Memory B cell (primary cell): ENCODE measurements at regions not wholly inside any gene's neighbourhood (a gene's known extent, or its start where the extent isn't known, plus 50 kb on each side); places are given as distances from the start of the nearest gene placed in this dataset.
"Not testable (repeated sequence)": the region's sequence is repeated elsewhere in the genome, so short reads cannot be mapped to it uniquely, and the experiment has no call there.

Experiments used
- ATAC-seq: fragments of 150-1000 bp; cut with Tn5 transposase; 2 replicates; pipeline ENCODE4 v1.10.0; 2021; ENCODE audit warnings: low read depth, mild to moderate bottlenecking, moderate library complexity
- DNase-seq, 2 donors: peaks; one replicate each; pipeline ENCODE4 v3.0.0; 2022; ENCODE audit warnings: low spot score in 2 of 2
- H3K27ac Mint-ChIP-seq: one replicate; pipeline ENCODE4 v1.8.0; 2022; ENCODE audit warnings: mild to moderate bottlenecking, moderate library complexity, mixed read lengths
- H3K27me3 Mint-ChIP-seq: one replicate; pipeline ENCODE4 v1.8.0; 2022; ENCODE audit warnings: mixed read lengths
- H3K36me3 Mint-ChIP-seq: one replicate; pipeline ENCODE4 v1.8.0; 2022; ENCODE audit warnings: mild to moderate bottlenecking, mixed read lengths
- H3K4me1 Mint-ChIP-seq: one replicate; pipeline ENCODE4 v1.8.0; 2022; ENCODE audit warnings: mixed read lengths
- H3K4me3 Mint-ChIP-seq: one replicate; pipeline ENCODE4 v1.8.0; 2022; ENCODE audit warnings: mild to moderate bottlenecking, moderate library complexity, mixed read lengths
- H3K9me3 Mint-ChIP-seq: one replicate; pipeline ENCODE4 v1.8.0; 2022; ENCODE audit warnings: mixed read lengths

DNA sequence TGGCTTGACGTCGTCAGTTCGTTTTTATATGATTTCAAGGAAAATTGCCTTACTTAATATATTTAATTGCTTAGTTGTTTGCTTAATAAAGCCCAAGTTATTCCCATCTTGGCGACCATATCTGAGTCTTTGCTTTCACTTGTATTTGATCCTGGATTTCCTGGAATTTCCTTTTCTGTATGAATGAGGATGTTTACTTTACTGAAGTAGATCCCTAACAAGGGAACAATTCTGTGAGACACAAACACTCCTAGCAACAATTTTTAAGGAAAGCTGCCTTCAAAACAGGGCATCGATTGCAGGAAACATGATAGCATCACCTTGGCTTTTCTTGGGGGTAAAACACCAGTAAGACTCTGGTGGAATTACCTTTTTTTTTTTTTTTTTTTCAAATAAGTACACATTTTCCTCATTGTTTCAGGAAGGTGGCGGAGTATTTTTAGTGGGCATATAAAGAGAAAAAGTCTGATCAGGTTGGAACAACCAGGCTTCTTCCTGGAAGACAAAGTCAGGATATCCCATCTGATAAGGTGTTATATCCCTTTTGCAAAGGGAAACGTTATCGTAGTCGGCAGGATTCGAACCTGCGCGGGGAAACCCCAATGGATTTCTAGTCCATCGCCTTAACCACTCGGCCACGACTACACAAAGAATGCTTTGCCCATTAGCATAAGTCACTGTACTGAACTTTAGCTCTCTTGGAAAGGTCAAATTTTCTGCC, 68.5 kb upstream of the ZNF184 start:
- H3K9me3 Mint-ChIP-seq, result peaks cover 3% of the 10 kb centered on the region
- H3K4me1 Mint-ChIP-seq, result peaks cover 2% of the 10 kb centered on the region
- peaks cover 26% of the 10 kb centered on the region for H3K27me3 Mint-ChIP-seq
- no peak overlapping the region for H3K4me3 Mint-ChIP-seq
- no peak for ATAC-seq
- no peaks in the 10 kb centered on the region for H3K36me3 Mint-ChIP-seq
- no peak for DNase-seq
- H3K27ac Mint-ChIP-seq, result no peak overlapping the region

DNA sequence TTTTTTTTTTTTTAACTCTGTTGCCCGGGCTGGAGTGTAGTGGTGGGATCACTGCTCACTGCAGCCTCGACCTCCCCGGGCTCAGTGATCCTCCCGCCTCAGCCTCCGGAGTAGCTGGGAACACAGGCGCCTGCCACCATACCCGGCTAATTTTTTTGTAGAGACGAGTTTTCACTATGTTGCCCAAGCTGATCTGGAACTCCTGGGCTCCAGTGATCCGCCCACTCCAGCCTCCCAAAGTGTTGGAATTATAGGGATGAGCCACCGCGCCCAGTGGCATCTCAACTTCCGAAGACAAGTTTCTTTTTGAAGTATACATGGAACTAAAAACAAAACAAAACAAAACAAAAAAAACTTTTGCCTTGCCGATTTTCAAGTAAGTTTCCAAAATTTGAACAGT, 66.6 kb upstream of the ZNF184 start:
- peaks cover 2% of the 10 kb centered on the region for H3K9me3 Mint-ChIP-seq
- H3K27me3 Mint-ChIP-seq, result peaks cover 15% of the 10 kb centered on the region
- no peak overlapping the region for H3K4me3 Mint-ChIP-seq
- H3K36me3 Mint-ChIP-seq, result no peaks in the 10 kb centered on the region
- H3K4me1 Mint-ChIP-seq, result no peaks in the 10 kb centered on the region
- no peak for DNase-seq
- H3K27ac Mint-ChIP-seq, result no peak overlapping the region
- no peak for ATAC-seq

DNA sequence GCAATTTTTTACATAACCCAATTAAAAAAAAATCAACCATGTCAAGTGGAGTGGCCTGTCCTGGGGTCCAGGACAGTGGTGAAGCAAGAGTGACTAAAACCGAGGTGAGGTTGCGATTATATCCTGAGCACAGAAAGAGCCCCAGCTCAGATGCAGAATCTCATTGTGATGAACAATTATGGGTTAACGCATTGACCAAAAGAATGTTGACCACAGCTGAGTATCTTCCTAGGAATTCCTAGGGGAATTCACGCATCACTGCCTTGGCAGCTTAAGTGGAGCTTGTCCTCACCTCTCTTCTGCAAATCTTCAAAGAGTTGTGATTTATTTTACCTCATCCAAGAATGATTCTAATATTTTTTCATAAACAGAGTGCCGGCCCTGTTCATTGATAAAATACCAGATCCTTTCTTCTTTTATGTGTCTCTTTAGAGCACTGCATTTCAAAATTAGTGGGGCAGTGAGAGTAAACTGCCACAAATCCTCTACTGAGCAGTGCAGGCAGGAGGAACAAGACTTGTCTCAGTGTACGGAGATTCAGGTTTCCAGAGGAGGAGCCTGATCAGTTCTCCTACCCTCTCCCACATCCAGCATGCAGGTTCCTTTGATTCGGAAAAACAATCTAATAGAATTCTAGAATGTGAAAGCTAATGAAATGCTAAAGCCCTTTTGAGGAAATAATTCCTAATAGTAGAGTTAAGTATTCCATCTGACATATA, 60.1 kb upstream of the ZNF184 start:
- Mint-ChIP-seq H3K27me3 (peaks cover 6% of the 10 kb centered on the region), H3K9me3 (no peaks in the 10 kb centered on the region), H3K36me3 (no peaks in the 10 kb centered on the region), H3K4me3 (no peak overlapping the region), H3K4me1 (no peaks in the 10 kb centered on the region), H3K27ac (no peak overlapping the region)
- ATAC-seq (no peak), DNase-seq (no peak)

GRCh38 chr6:27531772-27532459, 59.0 kb upstream of the ZNF184 start:
- H3K27me3 Mint-ChIP-seq, result peaks cover 8% of the 10 kb centered on the region

GRCh38 chr6:27529796-27530195, 56.9 kb upstream of the ZNF184 start:
- H3K27me3 Mint-ChIP-seq, H3K4me3 Mint-ChIP-seq, DNase-seq, H3K36me3 Mint-ChIP-seq, H3K4me1 Mint-ChIP-seq, H3K9me3 Mint-ChIP-seq, H3K27ac Mint-ChIP-seq, ATAC-seq: not testable (repeated sequence)

More at GRCh38 chr6:27531772-27532459, 59.0 kb upstream of the ZNF184 start:
- Mint-ChIP-seq H3K4me3 (no peak overlapping the region), H3K4me1 (no peaks in the 10 kb centered on the region), H3K9me3 (no peaks in the 10 kb centered on the region), H3K36me3 (no peaks in the 10 kb centered on the region), H3K27ac (no peak overlapping the region)
- DNase-seq (no peak), ATAC-seq (no peak)

- Mint-ChIP-seq H3K36me3 (no peaks in the 10 kb centered on the region), H3K27me3 (peaks cover 7% of the 10 kb centered on the region), H3K9me3 (no peaks in the 10 kb centered on the region), H3K4me1 (no peaks in the 10 kb centered on the region), H3K27ac (no peak overlapping the region), H3K4me3 (no peak overlapping the region)
- DNase-seq, result no peak
- ATAC-seq, result no peak
Observed at GRCh38 chr6:27528714-27529113, 55.8 kb upstream of the ZNF184 start.
